ENCODE measurements at regions not wholly inside any gene's neighbourhood (a gene's known extent, or its start where the extent isn't known, plus 50 kb on each side); places are given as distances from the start of the nearest gene placed in this dataset.

- no peak for TF ChIP-seq TSHZ1 (tag by site-specific recombination; IDR thresholded peaks at IDR 0.05; ENCODE audit: borderline replicate concordance)
- no peak for TF ChIP-seq ZNF510 (tag by site-specific recombination; IDR thresholded peaks at IDR 0.05; ENCODE audit: insufficient replicate concordance)
- no peak for TF ChIP-seq ZNF10 (tag by site-specific recombination; IDR thresholded peaks at IDR 0.05)
- no peak for TF ChIP-seq ZEB2 (tag by site-specific recombination; IDR thresholded peaks at IDR 0.05)
- TF ChIP-seq HOXD13 (CRISPR knock-in tag; IDR thresholded peaks at IDR 0.05; ENCODE audit: borderline replicate concordance) = no peak
- TF ChIP-seq SP7 (tag by site-specific recombination; IDR thresholded peaks at IDR 0.05) = 0 out of 2 replicates have a peak, but pooled peaks have one; percentile 41
- no peak for TF ChIP-seq ZSCAN4 (tag by site-specific recombination; IDR thresholded peaks at IDR 0.05)
- no peak for TF ChIP-seq ZNF114 (tag by site-specific recombination; IDR thresholded peaks at IDR 0.05)
- TF ChIP-seq ZSCAN23 (tag by site-specific recombination; IDR thresholded peaks at IDR 0.05) = no peak
- TF ChIP-seq ZNF707 (tag by site-specific recombination; IDR thresholded peaks at IDR 0.05) = no peak
- no peak for TF ChIP-seq ZNF362 (tag by site-specific recombination; IDR thresholded peaks at IDR 0.05)
- no peak for TF ChIP-seq ZNF248 (tag by site-specific recombination; IDR thresholded peaks at IDR 0.05)
- no peak for TF ChIP-seq ZNF391 (tag by site-specific recombination; IDR thresholded peaks at IDR 0.05; ENCODE audit: borderline replicate concordance, low read depth)
- no peak for TF ChIP-seq ZNF629 (tag by site-specific recombination; IDR thresholded peaks at IDR 0.05)
- peak; percentile 85 for TF ChIP-seq FEZF1 (tag by site-specific recombination; IDR thresholded peaks at IDR 0.05)
- no peak for TF ChIP-seq ZNF560 (tag by site-specific recombination; IDR thresholded peaks at IDR 0.05; ENCODE audit: borderline replicate concordance)
- TF ChIP-seq GFI1B (tag by site-specific recombination; IDR thresholded peaks at IDR 0.05) = 0 out of 2 replicates have a peak, but pooled peaks have one; percentile 5
- no peak for TF ChIP-seq REPIN1 (tag by site-specific recombination; IDR thresholded peaks at IDR 0.05; ENCODE audit: low read depth)
- no peak for TF ChIP-seq AEBP2 (tag by site-specific recombination; IDR thresholded peaks at IDR 0.05; ENCODE audit: borderline replicate concordance)
- no peak for TF ChIP-seq ZNF121 (tag by site-specific recombination; IDR thresholded peaks at IDR 0.05)
- no peak for TF ChIP-seq SETDB1 (IDR thresholded peaks at IDR 0.05; ENCODE audit: insufficient read length, low read length)
- TF ChIP-seq ZNF404 (tag by site-specific recombination; IDR thresholded peaks at IDR 0.05) = no peak
- no peak for TF ChIP-seq ZNF24 (tag by site-specific recombination; IDR thresholded peaks at IDR 0.05)
- TF ChIP-seq ZBTB49 (tag by site-specific recombination; IDR thresholded peaks at IDR 0.05; ENCODE audit: low read depth) = no peak
- no peak for TF ChIP-seq ZNF23 (tag by site-specific recombination; IDR thresholded peaks at IDR 0.05; ENCODE audit: borderline replicate concordance)
- 0 out of 2 replicates have a peak, but pooled peaks have one; percentile 14 for TF ChIP-seq IKZF3 (tag by site-specific recombination; IDR thresholded peaks at IDR 0.05)
- TF ChIP-seq ZNF600 (tag by site-specific recombination; IDR thresholded peaks at IDR 0.05) = no peak
- no peak for TF ChIP-seq ZNF184 (tag by site-specific recombination; IDR thresholded peaks at IDR 0.05)
- no peak for TF ChIP-seq ZSCAN5A (tag by site-specific recombination; IDR thresholded peaks at IDR 0.05)
Observed at GRCh38 chr3:36606871-36607765, 157.2 kb downstream of the DCLK3 start (continued).
